Spleen (tissue), 7 donors: ENCODE measurements at regions not wholly inside any gene's neighbourhood (a gene's known extent, or its start where the extent isn't known, plus 50 kb on each side); places are given as distances from the start of the nearest gene placed in this dataset.
"Not testable (repeated sequence)": the region's sequence is repeated elsewhere in the genome, so short reads cannot be mapped to it uniquely, and the experiment has no call there.

ENCODE experiments used
- CTCF ChIP-seq, 11 experiments: fragments of 200-600 bp in 7 of 11; fragments of 450-650 bp in 4 of 11; sonication (generic) in 4 of 11; IDR thresholded peaks in 8 of 11; conservative IDR thresholded peaks in 3 of 11; 1 replicate in 7 of 11; 2 replicates in 4 of 11; pipeline versions ENCODE4 v1.4.0 to v1.8.0; 2016 to 2021; ENCODE audit warnings: antibody characterized with exemption in 11 of 11, inconsistent platforms in 4 of 11, mild to moderate bottlenecking in 1 of 11
- POLR2A ChIP-seq, 3 donors: fragments of 450-650 bp; IDR thresholded peaks; one replicate each; pipeline ENCODE4 v1.5.1; 2017; ENCODE audit warnings: antibody characterized with exemption in 3 of 3, mild to moderate bottlenecking in 1 of 3
- POLR2AphosphoS5 ChIP-seq, 3 donors: sonication (generic); formaldehyde crosslinking; IDR thresholded peaks; one replicate each; pipeline ENCODE4 v1.5.1; 2017; ENCODE audit warnings: antibody characterized with exemption in 3 of 3
- donor health status: DM: no; HTN: no; CAD: no; lungs with moderate emphysema.
- donor health status: DM: no; HTN: no; CAD: no.
- donor health status: DM: no; HTN: no; CAD: no.

GRCh38 chr17:64730023-64730422, 67.9 kb upstream of the SMURF2 start:
- TF ChIP-seq CTCF (IDR thresholded peaks at IDR 0.05 in 8 of 11, conservative IDR thresholded peaks at IDR 0.05 in 3 of 11); POLR2A (IDR thresholded peaks at IDR 0.05); POLR2AphosphoS5 (IDR thresholded peaks at IDR 0.05): not testable (repeated sequence)
